OCI-LY1 (cell line): ENCODE measurements at regions not wholly inside any gene's neighbourhood (a gene's known extent, or its start where the extent isn't known, plus 50 kb on each side); places are given as distances from the start of the nearest gene placed in this dataset.

ENCODE experiments used
- CTCF ChIP-seq: fragments of 200-600 bp; sonication (generic), shearing (Covaris generic); IDR thresholded peaks from 2 replicates; pipeline ENCODE4 v1.5.1; 2017; ENCODE audit warnings: mild to moderate bottlenecking, antibody characterized with exemption, low read length, moderate library complexity, mixed read lengths
- EZH2 ChIP-seq: fragments of 200-600 bp; sonication (generic), shearing (Covaris generic); IDR thresholded peaks from 2 replicates; pipeline ENCODE4 v1.8.0; 2017; ENCODE audit warnings: borderline replicate concordance, mixed run types, mild to moderate bottlenecking, antibody characterized with exemption, low read length, moderate library complexity, mixed read lengths

DNA sequence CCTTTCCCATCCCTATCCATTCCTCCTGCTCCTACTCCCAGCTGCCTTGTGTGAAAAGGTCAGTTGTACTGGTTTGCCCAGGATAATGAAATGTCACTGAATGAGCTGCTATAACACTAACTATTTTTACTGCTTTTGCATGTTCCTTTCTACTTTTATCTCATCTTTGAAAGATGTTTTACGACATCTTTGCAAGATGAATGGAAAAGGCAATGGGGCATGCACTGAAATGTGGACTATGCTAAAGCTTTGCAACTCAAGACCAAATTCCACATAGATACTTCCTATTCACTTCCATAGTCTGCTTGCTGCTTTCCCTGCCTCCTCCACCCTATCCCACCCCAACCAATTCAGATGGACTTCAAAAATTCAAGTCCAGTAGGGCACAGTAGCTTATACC is 111.3 kb downstream of the SETD4 start:
- TF ChIP-seq CTCF (no peak), EZH2 (no peak)
